NCI-H2081 treated with DMSO at 0.1 percent for 48 hours (cell line): ENCODE measurements at regions not wholly inside any gene's neighbourhood (a gene's known extent, or its start where the extent isn't known, plus 50 kb on each side); places are given as distances from the start of the nearest gene placed in this dataset.

ENCODE experiments used
- DNase-seq: peaks from one replicate; lab custom pipeline; 2025; lab: John Stamatoyannopoulos, UW

- no peak for DNase-seq
These were observed 78.3 kb upstream of the MBOAT2 start for GRCh38 chr2:9081750-9082149.

GRCh38 chr2:9078405-9078804 lies 74.9 kb upstream of the MBOAT2 start:
- DNase-seq = no peak

- DNase-seq = no peak
These were observed 74.2 kb upstream of the MBOAT2 start for GRCh38 chr2:9077691-9078090.

- no peak for DNase-seq
These were observed 73.3 kb upstream of the MBOAT2 start for GRCh38 chr2:9076755-9077154.

GRCh38 chr2:9076210-9076609 lies 72.7 kb upstream of the MBOAT2 start:
- no peak for DNase-seq

- DNase-seq = no peak
These were observed 71.4 kb upstream of the MBOAT2 start for GRCh38 chr2:9074930-9075329.

- DNase-seq = no peak
These were observed 68.2 kb upstream of the MBOAT2 start for GRCh38 chr2:9071584-9072124.

- no peak for DNase-seq
These were observed 67.5 kb upstream of the MBOAT2 start for GRCh38 chr2:9071032-9071431.

- DNase-seq = no peak
These were observed 66.1 kb upstream of the MBOAT2 start for GRCh38 chr2:9069543-9069942.

GRCh38 chr2:9065901-9066300 lies 62.4 kb upstream of the MBOAT2 start:
- DNase-seq = no peak

- no peak for DNase-seq
These were observed 59.6 kb upstream of the MBOAT2 start for GRCh38 chr2:9063023-9063606.

- DNase-seq = no peak
These were observed 57.3 kb upstream of the MBOAT2 start for GRCh38 chr2:9060819-9061218.

GRCh38 chr2:9057939-9058761 lies 54.7 kb upstream of the MBOAT2 start:
- DNase-seq = no peak

- DNase-seq = no peak
These were observed 52.0 kb upstream of the MBOAT2 start for GRCh38 chr2:9055471-9055870.

GRCh38 chr2:9053534-9053931 lies 50.0 kb upstream of the MBOAT2 start:
- DNase-seq = no peak
